A549 (cell line): ENCODE measurements at regions not wholly inside any gene's neighbourhood (a gene's known extent, or its start where the extent isn't known, plus 50 kb on each side); places are given as distances from the start of the nearest gene placed in this dataset.
A peak's percentile ranks its signal among the peaks of the same experiment; 100 is the strongest.

Source experiments
- ATAC-seq, 2 experiments: fragments of 200-7000 bp in 1 of 2; fragments of >200 bp in 1 of 2; cut with Nextera tagmentation in 1 of 2; cut with Tn5 transposase in 1 of 2; 3 replicates each; pipeline versions ENCODE4 v1.8.0 to v1.9.1; 2018 to 2020; ENCODE audit warnings: mild to moderate bottlenecking in 1 of 2, moderate library complexity in 1 of 2
- CTCF ChIA-PET: fragments of 300-600 bp; sonication (Branson Sonifier 250); formaldehyde crosslinking; extraction: SDS; loops from one replicate; lab custom pipeline; 2021; ENCODE audit warnings: antibody characterized with exemption, inconsistent platforms; lab: Yijun Ruan, JAX
- POLR2A ChIA-PET: fragments of 350-600 bp; formaldehyde crosslinking; extraction: SDS; loops from one replicate; lab custom pipeline; 2021; ENCODE audit warnings: antibody characterized with exemption, inconsistent platforms; lab: Yijun Ruan, JAX
- DNase-seq, 2 experiments: peaks; one replicate each; pipeline versions ENCODE4 v3.0.0 to v3.0.0-alpha.2; 2011 to 2016; ENCODE audit warnings: low read depth in 1 of 2, low spot score in 1 of 2
- FAIRE-seq: peaks from 2 replicates; lab custom pipeline; 2011; peaks lifted over from hg19 to GRCh38; lab: Jason Lieb, UNC
- H3K27ac ChIP-seq, 2 experiments: fragments of >200 bp; sonication (Bioruptor Twin); formaldehyde crosslinking; 3 replicates each; pipeline ENCODE4 v1.5.1; 2016 to 2017
- H3K4me1 ChIP-seq: fragments of >200 bp; sonication (Bioruptor Twin); formaldehyde crosslinking; 3 replicates; pipeline ENCODE4 v1.6.1; 2016
- H3K4me2 ChIP-seq: fragments of >200 bp; sonication (Bioruptor Twin); formaldehyde crosslinking; 3 replicates; pipeline ENCODE4 v1.6.1; 2016
- H3K4me3 ChIP-seq: fragments of >200 bp; sonication (Bioruptor Twin); formaldehyde crosslinking; 3 replicates; pipeline ENCODE4 v1.5.1; 2016
- H3K9me3 ChIP-seq: fragments of >200 bp; sonication (Bioruptor Twin); formaldehyde crosslinking; 3 replicates; pipeline ENCODE4 v1.6.1; 2016
- BHLHE40 ChIP-seq: IDR thresholded peaks from 2 replicates; pipeline ENCODE4 v1.6.1; 2012; ENCODE audit warnings: low read depth, low read length, inconsistent platforms
- CBX2 ChIP-seq: fragments of 200-600 bp; sonication (generic); IDR thresholded peaks from 2 replicates; pipeline ENCODE4 v1.6.1; 2016; ENCODE audit warnings: low read depth, mild to moderate bottlenecking, borderline replicate concordance
- CBX8 ChIP-seq: fragments of 200-600 bp; sonication (generic); IDR thresholded peaks from 2 replicates; pipeline ENCODE4 v1.6.1; 2016
- EP300 ChIP-seq, 2 experiments: fragments of >200 bp; sonication (Bioruptor Twin); formaldehyde crosslinking; IDR thresholded peaks; 2 replicates in 1 of 2; 3 replicates in 1 of 2; pipeline ENCODE4 v1.6.1; 2016 to 2017
- FOSB ChIP-seq: fragments of 250-450 bp; sonication (Bioruptor Pico); IDR thresholded peaks from 2 replicates; pipeline ENCODE4 v1.5.0; 2020; ENCODE audit warnings: mild to moderate bottlenecking, moderate library complexity
- FOSL2 ChIP-seq, 2 experiments: fragments of 450-650 bp in 1 of 2; fragments of >200 bp in 1 of 2; sonication (Bioruptor Twin) in 1 of 2; formaldehyde crosslinking; IDR thresholded peaks; 2 replicates each; pipeline versions ENCODE4 v1.5.0 to v1.6.1; 2016 to 2020; ENCODE audit warnings: mild to moderate bottlenecking in 1 of 2, moderate library complexity in 1 of 2
- FOXS1 ChIP-seq: fragments of 250-450 bp; sonication (Bioruptor Pico); IDR thresholded peaks from 2 replicates; pipeline ENCODE4 v1.5.0; 2020; ENCODE audit warnings: mild to moderate bottlenecking, moderate library complexity
- GATA3 ChIP-seq: IDR thresholded peaks from 2 replicates; pipeline ENCODE4 v1.6.1; 2012; ENCODE audit warnings: borderline replicate concordance
- HOXA7 ChIP-seq: fragments of 250-450 bp; sonication (Bioruptor Pico); IDR thresholded peaks from 2 replicates; pipeline ENCODE4 v1.5.0; 2020; ENCODE audit warnings: mild to moderate bottlenecking, moderate library complexity
- KDM1A ChIP-seq: fragments of 200-600 bp; sonication (generic); IDR thresholded peaks from 2 replicates; pipeline ENCODE4 v1.6.1; 2016; ENCODE audit warnings: low read depth, mild to moderate bottlenecking
- MAFK ChIP-seq: fragments of 450-650 bp; IDR thresholded peaks from 2 replicates; pipeline ENCODE4 v1.6.1; 2014; ENCODE audit not compliant: partially characterized antibody
- MYC ChIP-seq: IDR thresholded peaks from 2 replicates; pipeline ENCODE4 v1.6.1; 2012; ENCODE audit warnings: mild to moderate bottlenecking, inconsistent platforms, low read length, improper control_type of control experiment, borderline replicate concordance
- RARB ChIP-seq: fragments of 250-450 bp; sonication (Bioruptor Pico); IDR thresholded peaks from 2 replicates; pipeline ENCODE4 v1.8.0; 2021; ENCODE audit warnings: mild to moderate bottlenecking, moderate library complexity
- RFX5 ChIP-seq: fragments of 450-650 bp; IDR thresholded peaks from 2 replicates; pipeline ENCODE4 v1.7.1; 2014; ENCODE audit warnings: antibody characterized with exemption, mild to moderate bottlenecking, moderate library complexity
- RNF2 ChIP-seq: fragments of 200-600 bp; sonication (generic); IDR thresholded peaks from 2 replicates; pipeline ENCODE4 v1.6.1; 2016; ENCODE audit warnings: low read depth, mild to moderate bottlenecking, antibody characterized with exemption, moderate library complexity, borderline replicate concordance
- SMC3 ChIP-seq: fragments of >200 bp; sonication (Bioruptor Twin); formaldehyde crosslinking; IDR thresholded peaks from 3 replicates; pipeline ENCODE4 v1.6.1; 2018; ENCODE audit warnings: inconsistent platforms
- TFCP2L1 ChIP-seq: fragments of 250-450 bp; sonication (Bioruptor Pico); IDR thresholded peaks from 2 replicates; pipeline ENCODE4 v1.5.0; 2021; ENCODE audit warnings: mild to moderate bottlenecking
- TP53 ChIP-seq: fragments of 250-450 bp; sonication (Bioruptor Pico); IDR thresholded peaks from 2 replicates; pipeline ENCODE4 v1.5.0; 2021; ENCODE audit warnings: mild to moderate bottlenecking, moderate library complexity
- ZNF302 ChIP-seq: fragments of 250-450 bp; sonication (Bioruptor Pico); IDR thresholded peaks from 2 replicates; pipeline ENCODE4 v1.9.0; 2021; ENCODE audit warnings: inconsistent platforms, mild to moderate bottlenecking, moderate library complexity
- WGBS: methylation state at CpG from one replicate; pipeline ENCODE4 v1.1.6; 2017; ENCODE audit errors: missing lambda C conversion rate; 5-methylcytosine and 5-hydroxymethylcytosine counted together
- TF ChIP-seq, protein P1 (sequence below): IDR thresholded peaks from 2 replicates; pipeline ENCODE4 v1.6.1; 2012
- TF ChIP-seq, protein P2 (sequence below): fragments of >200 bp; sonication (Bioruptor Twin); formaldehyde crosslinking; IDR thresholded peaks from 2 replicates; pipeline ENCODE4 v1.6.1; 2016
- TF ChIP-seq, protein P3 (sequence below): fragments of >200 bp; sonication (Bioruptor Twin); formaldehyde crosslinking; IDR thresholded peaks from 3 replicates; pipeline ENCODE4 v1.6.1; 2016
- TF ChIP-seq, protein P4 (sequence below): fragments of >200 bp; sonication (Bioruptor Twin); formaldehyde crosslinking; IDR thresholded peaks from 3 replicates; pipeline ENCODE4 v1.5.1; 2016

DNA sequence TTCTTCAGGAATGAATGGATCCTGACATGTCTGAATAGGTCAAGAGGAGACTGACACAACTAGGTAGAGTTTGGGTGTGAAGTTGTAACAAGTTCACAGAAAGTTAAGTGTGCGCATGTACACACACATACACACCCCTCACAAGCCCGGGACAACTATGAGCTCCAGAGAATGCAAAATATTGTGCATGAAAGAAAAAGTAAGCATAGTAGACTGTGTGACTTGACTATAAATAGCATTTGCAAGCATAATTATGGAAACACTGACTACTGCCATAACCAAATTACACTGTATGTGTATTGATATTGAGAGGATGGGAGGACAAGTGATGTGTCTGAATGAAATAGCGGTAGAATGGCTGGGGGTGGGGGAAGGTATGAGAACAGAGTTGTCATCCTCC lies 157.1 kb upstream of the NCK2 start:
- TF ChIP-seq RFX5 (no peak), RARB (CRISPR knock-in tag) (no peak)
- TF ChIP-seq, protein P1, sequence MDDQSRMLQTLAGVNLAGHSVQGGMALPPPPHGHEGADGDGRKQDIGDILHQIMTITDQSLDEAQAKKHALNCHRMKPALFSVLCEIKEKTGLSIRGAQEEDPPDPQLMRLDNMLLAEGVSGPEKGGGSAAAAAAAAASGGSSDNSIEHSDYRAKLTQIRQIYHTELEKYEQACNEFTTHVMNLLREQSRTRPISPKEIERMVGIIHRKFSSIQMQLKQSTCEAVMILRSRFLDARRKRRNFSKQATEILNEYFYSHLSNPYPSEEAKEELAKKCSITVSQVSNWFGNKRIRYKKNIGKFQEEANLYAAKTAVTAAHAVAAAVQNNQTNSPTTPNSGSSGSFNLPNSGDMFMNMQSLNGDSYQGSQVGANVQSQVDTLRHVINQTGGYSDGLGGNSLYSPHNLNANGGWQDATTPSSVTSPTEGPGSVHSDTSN: no peak
- H3K27ac ChIP-seq: no peak overlapping the region
- peaks cover 11% of the 10 kb centered on the region; the same call in 1 of the 3 replicates for H3K9me3 ChIP-seq
- H3K4me1 ChIP-seq: no peaks in the 10 kb centered on the region
- ChIA-PET POLR2A (no interaction called here), CTCF (no interaction called here)
- ATAC-seq: no peak
- no peak for DNase-seq
- H3K4me2 ChIP-seq: no peak overlapping the region
- no peak for FAIRE-seq
- H3K4me3 ChIP-seq: no peak overlapping the region
- WGBS: 68% methylated on average over 3 of the region's 3 CpGs

DNA sequence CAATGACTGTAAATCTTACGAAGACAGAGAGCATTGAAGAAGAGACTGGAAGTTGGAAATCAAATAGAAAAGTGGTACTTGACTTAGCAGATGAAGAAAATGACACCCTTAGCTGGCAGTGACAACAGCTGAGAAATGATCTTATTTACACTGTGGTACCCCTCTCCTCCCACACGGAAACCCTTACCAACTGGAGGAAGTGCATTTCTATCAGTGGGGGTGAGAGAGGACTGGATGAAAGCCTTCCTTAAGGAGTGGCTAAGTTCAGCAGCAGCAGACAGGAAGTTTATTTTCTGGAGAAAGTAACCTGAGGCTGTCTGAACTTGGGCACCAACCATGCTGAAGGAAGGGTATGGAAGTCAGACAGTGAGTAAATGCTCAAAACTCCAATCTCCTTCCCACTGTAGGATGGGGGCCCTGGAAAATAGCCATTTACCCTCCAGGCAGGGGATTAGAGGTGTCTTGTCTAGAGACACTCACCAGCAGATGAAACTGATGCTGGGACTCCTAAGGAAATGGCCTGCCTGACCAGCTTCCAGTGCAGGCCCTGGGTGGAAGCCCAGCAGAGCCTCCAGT lies 160.2 kb upstream of the NCK2 start:
- no peak for FAIRE-seq

DNA sequence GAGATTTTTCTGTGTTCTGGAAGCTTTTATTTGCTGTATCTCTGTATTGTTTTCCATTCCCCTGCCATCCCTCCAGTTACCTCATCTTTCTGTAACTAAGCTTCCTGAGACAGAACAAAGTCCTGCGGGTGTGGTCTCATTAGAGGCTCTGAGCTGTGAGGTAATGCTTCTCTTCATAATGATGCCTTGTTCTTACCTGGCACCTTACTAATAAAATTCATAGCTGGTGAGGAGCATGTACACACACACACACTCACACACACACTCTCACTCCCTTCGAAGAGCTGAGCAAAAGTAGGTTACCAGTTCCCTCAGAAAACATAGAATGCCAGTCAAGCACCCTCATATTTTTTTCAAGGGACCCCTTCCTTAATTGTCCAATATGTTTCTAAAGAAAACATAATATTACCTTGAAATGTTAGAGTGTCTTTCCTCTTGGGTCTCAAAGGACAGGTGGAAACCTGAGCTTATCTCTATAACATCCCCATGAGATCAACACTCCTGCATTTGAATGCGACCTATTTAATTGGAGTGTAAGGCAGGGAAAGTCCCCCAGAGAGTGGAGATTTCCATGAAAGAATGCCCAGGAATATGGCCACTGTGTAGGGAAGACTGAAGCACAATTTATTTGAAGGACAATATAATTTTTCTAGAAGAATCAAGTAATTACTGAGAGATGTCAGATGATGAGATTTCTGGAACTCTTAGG lies 161.6 kb upstream of the NCK2 start:
- Histone ChIP-seq H3K4me2 (no peak overlapping the region), H3K9me3 (peaks cover 5% of the 10 kb centered on the region; the same call in 1 of the 3 replicates), H3K4me1 (no peaks in the 10 kb centered on the region), H3K4me3 (no peak overlapping the region), H3K27ac (no peak overlapping the region)
- CTCF ChIA-PET: no interaction called here
- no peak for FAIRE-seq
- TF ChIP-seq MYC (no peak), TP53 (CRISPR knock-in tag) (no peak), ZNF302 (CRISPR knock-in tag) (no peak)
- TF ChIP-seq, protein P2, sequence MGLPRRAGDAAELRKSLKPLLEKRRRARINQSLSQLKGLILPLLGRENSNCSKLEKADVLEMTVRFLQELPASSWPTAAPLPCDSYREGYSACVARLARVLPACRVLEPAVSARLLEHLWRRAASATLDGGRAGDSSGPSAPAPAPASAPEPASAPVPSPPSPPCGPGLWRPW: no peak
- TF ChIP-seq, protein P3, sequence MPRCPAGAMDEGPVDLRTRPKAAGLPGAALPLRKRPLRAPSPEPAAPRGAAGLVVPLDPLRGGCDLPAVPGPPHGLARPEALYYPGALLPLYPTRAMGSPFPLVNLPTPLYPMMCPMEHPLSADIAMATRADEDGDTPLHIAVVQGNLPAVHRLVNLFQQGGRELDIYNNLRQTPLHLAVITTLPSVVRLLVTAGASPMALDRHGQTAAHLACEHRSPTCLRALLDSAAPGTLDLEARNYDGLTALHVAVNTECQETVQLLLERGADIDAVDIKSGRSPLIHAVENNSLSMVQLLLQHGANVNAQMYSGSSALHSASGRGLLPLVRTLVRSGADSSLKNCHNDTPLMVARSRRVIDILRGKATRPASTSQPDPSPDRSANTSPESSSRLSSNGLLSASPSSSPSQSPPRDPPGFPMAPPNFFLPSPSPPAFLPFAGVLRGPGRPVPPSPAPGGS: no peak
- WGBS: 22% methylated on average over 3 of the region's 3 CpGs
- no peak for ATAC-seq
- no peak for DNase-seq
- POLR2A ChIA-PET: no interaction called here

More for the DNA sequence above, 160.2 kb upstream of the NCK2 start:
- Histone ChIP-seq H3K4me3 (no peak overlapping the region), H3K9me3 (peaks cover 9% of the 10 kb centered on the region; the same call in 1 of the 3 replicates), H3K27ac (no peak overlapping the region), H3K4me1 (no peaks in the 10 kb centered on the region), H3K4me2 (no peak overlapping the region)
- DNase-seq (no peak), ATAC-seq (peak in 1 of 2 experiments; percentile 19; a peak in 1 of 6 replicates)
- POLR2A ChIA-PET: no interaction called here
- CTCF ChIA-PET: no interaction called here
- TF ChIP-seq FOSL2 (IDR thresholded peaks at IDR 0.05) (no peak), FOSL2 (CRISPR knock-in tag; IDR thresholded peaks at IDR 0.05) (no peak), BHLHE40 (no peak), RNF2 (no peak), MAFK (no peak), GATA3 (no peak), SMC3 (no peak), EP300 (IDR thresholded peaks at IDR 0.05) (no peak), CBX2 (no peak), KDM1A (no peak), HOXA7 (CRISPR knock-in tag) (no peak), FOXS1 (CRISPR knock-in tag) (no peak), CBX8 (no peak), FOSB (no peak), TFCP2L1 (CRISPR knock-in tag) (no peak), RFX5 (no peak)
- TF ChIP-seq, protein P2: no peak
- TF ChIP-seq, protein P1: no peak
- TF ChIP-seq, protein P4, sequence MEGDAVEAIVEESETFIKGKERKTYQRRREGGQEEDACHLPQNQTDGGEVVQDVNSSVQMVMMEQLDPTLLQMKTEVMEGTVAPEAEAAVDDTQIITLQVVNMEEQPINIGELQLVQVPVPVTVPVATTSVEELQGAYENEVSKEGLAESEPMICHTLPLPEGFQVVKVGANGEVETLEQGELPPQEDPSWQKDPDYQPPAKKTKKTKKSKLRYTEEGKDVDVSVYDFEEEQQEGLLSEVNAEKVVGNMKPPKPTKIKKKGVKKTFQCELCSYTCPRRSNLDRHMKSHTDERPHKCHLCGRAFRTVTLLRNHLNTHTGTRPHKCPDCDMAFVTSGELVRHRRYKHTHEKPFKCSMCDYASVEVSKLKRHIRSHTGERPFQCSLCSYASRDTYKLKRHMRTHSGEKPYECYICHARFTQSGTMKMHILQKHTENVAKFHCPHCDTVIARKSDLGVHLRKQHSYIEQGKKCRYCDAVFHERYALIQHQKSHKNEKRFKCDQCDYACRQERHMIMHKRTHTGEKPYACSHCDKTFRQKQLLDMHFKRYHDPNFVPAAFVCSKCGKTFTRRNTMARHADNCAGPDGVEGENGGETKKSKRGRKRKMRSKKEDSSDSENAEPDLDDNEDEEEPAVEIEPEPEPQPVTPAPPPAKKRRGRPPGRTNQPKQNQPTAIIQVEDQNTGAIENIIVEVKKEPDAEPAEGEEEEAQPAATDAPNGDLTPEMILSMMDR: no peak
- 41% methylated on average over 2 of the region's 2 CpGs for WGBS
